Mesenchymal stem cell (in vitro differentiated cells and primary cell): ENCODE measurements at regions not wholly inside any gene's neighbourhood (a gene's known extent, or its start where the extent isn't known, plus 50 kb on each side); places are given as distances from the start of the nearest gene placed in this dataset.

Experiments
- DNase-seq: peaks from one replicate; pipeline ENCODE4 v3.0.0-alpha.2; 2013
- H2AFZ ChIP-seq: one replicate; pipeline ENCODE4 v1.6.1; 2013; ENCODE audit warnings: low read depth, mild to moderate bottlenecking, control low read depth, inconsistent platforms, low read length, moderate library complexity
- H2AK5ac ChIP-seq: 2 replicates; pipeline ENCODE4 v1.6.1; 2013; ENCODE audit warnings: low read length, moderate library complexity, mild to moderate bottlenecking, inconsistent platforms; ENCODE audit not compliant: severe bottlenecking
- H2BK120ac ChIP-seq: one replicate; pipeline ENCODE4 v1.6.1; 2013; ENCODE audit warnings: low read depth, mild to moderate bottlenecking, inconsistent platforms, low read length, moderate library complexity
- H2BK12ac ChIP-seq, 2 experiments: one replicate each; pipeline ENCODE4 v1.6.1; 2013; ENCODE audit warnings: inconsistent platforms in 2 of 2, low read length in 2 of 2, mild to moderate bottlenecking in 2 of 2, moderate library complexity in 2 of 2, control low read depth in 1 of 2
- H2BK15ac ChIP-seq: one replicate; pipeline ENCODE4 v1.6.1; 2013; ENCODE audit warnings: mild to moderate bottlenecking, low read depth, inconsistent platforms; ENCODE audit not compliant: poor library complexity, severe bottlenecking
- H2BK5ac ChIP-seq: 2 replicates; pipeline ENCODE4 v1.6.1; 2013; ENCODE audit warnings: low read depth, mild to moderate bottlenecking, low read length, control low read depth, inconsistent platforms; ENCODE audit not compliant: poor library complexity, severe bottlenecking
- H3K14ac ChIP-seq, 2 experiments: one replicate each; pipeline ENCODE4 v1.6.1; 2013; ENCODE audit warnings: inconsistent platforms in 2 of 2, low read length in 2 of 2, control low read depth in 1 of 2, mild to moderate bottlenecking in 1 of 2, moderate library complexity in 1 of 2
- H3K18ac ChIP-seq, 2 experiments: one replicate each; pipeline ENCODE4 v1.6.1; 2013; ENCODE audit warnings: inconsistent platforms in 2 of 2, low read length in 2 of 2, control low read depth in 1 of 2, low read depth in 1 of 2, mild to moderate bottlenecking in 1 of 2
- H3K23ac ChIP-seq, 2 experiments: one replicate each; pipeline ENCODE4 v1.6.1; 2013; ENCODE audit warnings: inconsistent platforms in 2 of 2, low read length in 2 of 2, mild to moderate bottlenecking in 2 of 2, moderate library complexity in 2 of 2, control low read depth in 1 of 2
- H3K27ac ChIP-seq: 2 replicates; pipeline ENCODE4 v1.5.1; 2013; ENCODE audit warnings: mild to moderate bottlenecking, moderate library complexity, low read length, control low read depth, inconsistent platforms; ENCODE audit not compliant: poor library complexity, severe bottlenecking
- H3K27me3 ChIP-seq, 2 experiments: 2 replicates each; pipeline versions ENCODE4 v1.6.1 to v1.7.0; 2013; ENCODE audit warnings: low read length in 2 of 2, mild to moderate bottlenecking in 2 of 2, moderate library complexity in 2 of 2, control low read depth in 1 of 2, inconsistent platforms in 1 of 2; ENCODE audit not compliant: control insufficient read depth in 1 of 2, insufficient read depth in 1 of 2
- H3K36me3 ChIP-seq, 2 experiments: 2 replicates each; pipeline versions ENCODE4 v1.6.1 to v1.7.0; 2013; ENCODE audit warnings: low read length in 2 of 2, control low read depth in 1 of 2, inconsistent platforms in 1 of 2, low read depth in 1 of 2, mild to moderate bottlenecking in 1 of 2; ENCODE audit not compliant: insufficient read depth in 2 of 2, control insufficient read depth in 1 of 2
- H3K4ac ChIP-seq, 2 experiments: one replicate each; pipeline ENCODE4 v1.6.1; 2013; ENCODE audit warnings: inconsistent platforms in 2 of 2, low read length in 2 of 2, mild to moderate bottlenecking in 2 of 2, moderate library complexity in 2 of 2, control low read depth in 1 of 2, low read depth in 1 of 2
- H3K4me1 ChIP-seq: 2 replicates; pipeline ENCODE4 v1.6.1; 2013; ENCODE audit warnings: low read depth, low read length, control low read depth; ENCODE audit not compliant: control insufficient read depth, insufficient read depth
- H3K4me2 ChIP-seq: 2 replicates; pipeline ENCODE4 v1.6.1; 2013; ENCODE audit warnings: low read length, mild to moderate bottlenecking, inconsistent platforms; ENCODE audit not compliant: poor library complexity, severe bottlenecking
- H3K4me3 ChIP-seq, 2 experiments: 2 replicates each; pipeline versions ENCODE4 v1.5.1 to v1.7.0; 2013; ENCODE audit warnings: low read length in 2 of 2, mild to moderate bottlenecking in 2 of 2, control low read depth in 1 of 2, low read depth in 1 of 2; ENCODE audit not compliant: insufficient read depth in 1 of 2
- H3K79me1 ChIP-seq: replicated peaks from 2 replicates; pipeline ENCODE4 v1.6.1; 2013; ENCODE audit warnings: mild to moderate bottlenecking, control low read depth, low read length, inconsistent platforms; ENCODE audit not compliant: poor library complexity, severe bottlenecking
- H3K9ac ChIP-seq: 2 replicates; pipeline ENCODE4 v1.7.0; 2013; ENCODE audit warnings: mild to moderate bottlenecking, low read length, moderate library complexity
- H3K9me3 ChIP-seq: 2 replicates; pipeline ENCODE4 v1.7.0; 2013; ENCODE audit warnings: mild to moderate bottlenecking, low read length; ENCODE audit not compliant: control insufficient read depth
- H4K8ac ChIP-seq: one replicate; pipeline ENCODE4 v1.6.1; 2013; ENCODE audit warnings: inconsistent platforms, mild to moderate bottlenecking, low read length, moderate library complexity
- H4K91ac ChIP-seq: one replicate; pipeline ENCODE4 v1.6.1; 2013; ENCODE audit warnings: mild to moderate bottlenecking, low read length, inconsistent platforms
- WGBS: methylation state at CpG from one replicate; pipeline ENCODE4 v1.1.7; 2013; ENCODE audit warnings: mixed read lengths; 5-methylcytosine and 5-hydroxymethylcytosine counted together

GRCh38 chr13:90547272-90547790 lies 800.2 kb upstream of the MIR17HG start:
- Histone ChIP-seq H3K36me3 (no peaks in the 10 kb centered on the region), H3K4me1 (peaks cover 4% of the 10 kb centered on the region), H3K4me2 (no peak overlapping the region), H3K27me3 (no peaks in the 10 kb centered on the region), H3K4me3 (no peak overlapping the region), H3K4ac (no peak overlapping the region), H2BK15ac (no peak overlapping the region), H3K27ac (no peak overlapping the region), H3K18ac (no peak overlapping the region), H2AFZ (no peak overlapping the region), H3K23ac (no peak overlapping the region), H2BK5ac (no peak overlapping the region), H3K79me1 (no peaks in the 10 kb centered on the region), H2BK120ac (no peak overlapping the region), H2BK12ac (no peak overlapping the region), H3K9ac (no peak overlapping the region), H3K9me3 (peaks cover 19% of the 10 kb centered on the region), H4K8ac (no peak overlapping the region), H2AK5ac (no peak overlapping the region), H4K91ac (no peak overlapping the region), H3K14ac (no peak overlapping the region)
- WGBS, result 77% methylated on average over 2 of the region's 2 CpGs
- DNase-seq, result no peak

GRCh38 chr13:90551253-90551652 lies 796.2 kb upstream of the MIR17HG start:
- Histone ChIP-seq H3K4me1 (no peaks in the 10 kb centered on the region), H4K8ac (no peak overlapping the region), H3K9ac (no peak overlapping the region), H2AFZ (no peak overlapping the region), H2BK12ac (no peak overlapping the region), H3K18ac (no peak overlapping the region), H3K23ac (no peak overlapping the region), H3K27me3 (no peaks in the 10 kb centered on the region), H3K79me1 (no peaks in the 10 kb centered on the region), H3K27ac (no peak overlapping the region), H2AK5ac (no peak overlapping the region), H4K91ac (no peak overlapping the region), H2BK5ac (no peak overlapping the region), H3K9me3 (peaks cover 19% of the 10 kb centered on the region), H2BK120ac (no peak overlapping the region), H3K36me3 (no peaks in the 10 kb centered on the region), H3K4ac (no peak overlapping the region), H3K4me3 (no peak overlapping the region), H3K14ac (no peak overlapping the region), H2BK15ac (no peak overlapping the region), H3K4me2 (no peak overlapping the region)
- no peak for DNase-seq
- WGBS, result 74% methylated on average over 3 of the region's 3 CpGs

DNA sequence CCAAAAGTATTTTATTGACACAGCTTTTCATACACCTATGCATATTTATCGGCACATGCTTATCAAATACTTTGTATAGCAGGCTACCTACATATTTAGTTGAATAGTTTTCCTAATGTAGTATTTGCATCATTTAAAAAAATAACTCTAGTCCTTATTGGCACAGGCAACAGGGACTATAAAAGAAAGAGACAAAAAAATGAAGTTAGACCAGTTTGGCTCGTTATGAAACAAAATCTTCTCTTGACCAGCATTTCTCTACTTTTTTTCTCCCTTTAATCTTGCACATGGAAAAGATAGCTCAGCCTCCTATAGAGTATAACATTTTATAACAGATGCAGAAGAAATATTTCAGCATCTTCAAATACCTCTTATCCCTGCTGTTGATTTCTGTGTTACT lies 794.8 kb upstream of the MIR17HG start:
- 100% methylated on average over 1 of the region's 2 CpGs for WGBS
- no peak for DNase-seq
- no peak overlapping the region for H3K18ac ChIP-seq
- no peak overlapping the region for H3K4me3 ChIP-seq
- H4K91ac ChIP-seq, result no peak overlapping the region
- H3K27ac ChIP-seq, result no peak overlapping the region
- no peak overlapping the region for H2BK5ac ChIP-seq
- H3K9ac ChIP-seq, result no peak overlapping the region
- H3K79me1 ChIP-seq, result no peaks in the 10 kb centered on the region
- H3K27me3 ChIP-seq, result no peaks in the 10 kb centered on the region
- H3K14ac ChIP-seq, result no peak overlapping the region
- H3K9me3 ChIP-seq, result peaks cover 11% of the 10 kb centered on the region
- H3K36me3 ChIP-seq, result no peaks in the 10 kb centered on the region
- no peak overlapping the region for H2BK12ac ChIP-seq
- H2BK120ac ChIP-seq, result no peak overlapping the region
- no peak overlapping the region for H3K4me2 ChIP-seq
- no peak overlapping the region for H2AFZ ChIP-seq
- no peak overlapping the region for H2BK15ac ChIP-seq
- no peak overlapping the region for H2AK5ac ChIP-seq
- H4K8ac ChIP-seq, result no peak overlapping the region
- no peaks in the 10 kb centered on the region for H3K4me1 ChIP-seq
- no peak overlapping the region for H3K4ac ChIP-seq
- no peak overlapping the region for H3K23ac ChIP-seq

DNA sequence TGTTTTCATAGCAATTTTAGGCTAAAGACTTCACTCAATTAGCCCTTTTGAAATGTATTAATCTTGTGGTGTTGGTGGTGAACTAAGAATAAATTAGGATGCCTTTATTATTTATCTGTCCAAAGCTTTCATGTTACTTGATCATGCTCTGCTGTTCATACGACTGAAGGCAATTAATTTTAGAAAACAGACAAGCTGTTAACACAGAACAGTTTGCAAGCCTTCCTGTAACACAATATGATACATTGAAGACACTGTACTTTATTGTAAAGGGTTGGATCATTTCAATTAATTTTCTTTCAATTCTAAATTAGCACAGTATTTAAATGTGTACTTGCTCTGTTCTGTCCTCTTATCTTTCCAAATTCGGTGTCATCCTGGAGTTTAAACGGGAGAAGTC lies 794.3 kb upstream of the MIR17HG start:
- Histone ChIP-seq H2AK5ac (no peak overlapping the region), H2BK15ac (no peak overlapping the region), H3K14ac (no peak overlapping the region), H2AFZ (no peak overlapping the region), H3K79me1 (no peaks in the 10 kb centered on the region), H3K36me3 (no peaks in the 10 kb centered on the region), H2BK12ac (no peak overlapping the region), H3K27me3 (no peaks in the 10 kb centered on the region), H3K9ac (no peak overlapping the region), H3K9me3 (peaks cover 7% of the 10 kb centered on the region), H2BK120ac (no peak overlapping the region), H3K23ac (no peak overlapping the region), H3K4me3 (no peak overlapping the region), H3K4me1 (no peaks in the 10 kb centered on the region), H3K18ac (no peak overlapping the region), H2BK5ac (no peak overlapping the region), H3K4me2 (no peak overlapping the region), H3K27ac (no peak overlapping the region), H3K4ac (no peak overlapping the region), H4K8ac (no peak overlapping the region), H4K91ac (no peak overlapping the region)
- WGBS, result 92% methylated on average over 3 of the region's 3 CpGs
- no peak for DNase-seq
